IPS DF 4.7 (cell line): ENCODE measurements at regions not wholly inside any gene's neighbourhood (a gene's known extent, or its start where the extent isn't known, plus 50 kb on each side); places are given as distances from the start of the nearest gene placed in this dataset.

Experiments
- DNase-seq: peaks from one replicate; pipeline ENCODE4 v3.0.0-alpha.2; 2013; ENCODE audit warnings: low spot score; ENCODE audit errors: extremely low read depth

GRCh38 chr12:85676816-85677749 lies 159.1 kb downstream of the RASSF9 start:
- no peak for DNase-seq

GRCh38 chr12:85679296-85679695 lies 156.9 kb downstream of the RASSF9 start:
- DNase-seq, result no peak

GRCh38 chr12:85680881-85681280 lies 155.3 kb downstream of the RASSF9 start:
- DNase-seq, result no peak

GRCh38 chr12:85681333-85681732 lies 154.9 kb downstream of the RASSF9 start:
- DNase-seq, result no peak

GRCh38 chr12:85683051-85683450 lies 153.2 kb downstream of the RASSF9 start:
- no peak for DNase-seq

- DNase-seq, result no peak
Observed at GRCh38 chr12:85688837-85689236, 147.4 kb downstream of the RASSF9 start.

GRCh38 chr12:85690146-85690545 lies 146.1 kb downstream of the RASSF9 start:
- no peak for DNase-seq

GRCh38 chr12:85693093-85693665 lies 143.0 kb downstream of the RASSF9 start:
- no peak for DNase-seq

- no peak for DNase-seq
Observed at GRCh38 chr12:85695097-85695715, 141.0 kb downstream of the RASSF9 start.

GRCh38 chr12:85697003-85697402 lies 139.2 kb downstream of the RASSF9 start:
- DNase-seq, result no peak

GRCh38 chr12:85698937-85699336 lies 137.3 kb downstream of the RASSF9 start:
- DNase-seq, result no peak

- no peak for DNase-seq
Observed at GRCh38 chr12:85708775-85709174, 127.4 kb downstream of the RASSF9 start.

- DNase-seq, result no peak
Observed at GRCh38 chr12:85711735-85712390, 124.3 kb downstream of the RASSF9 start.

GRCh38 chr12:85713373-85713772 lies 122.8 kb downstream of the RASSF9 start:
- DNase-seq, result no peak

GRCh38 chr12:85714425-85714824 lies 121.8 kb downstream of the RASSF9 start:
- no peak for DNase-seq

- no peak for DNase-seq
Observed at GRCh38 chr12:85720308-85721033, 115.7 kb downstream of the RASSF9 start.

GRCh38 chr12:85725991-85726390 lies 110.2 kb downstream of the RASSF9 start:
- no peak for DNase-seq

- no peak for DNase-seq
Observed at GRCh38 chr12:85733221-85733840, 102.9 kb downstream of the RASSF9 start.

- no peak for DNase-seq
Observed at GRCh38 chr12:85733984-85734383, 102.2 kb downstream of the RASSF9 start.

GRCh38 chr12:85740186-85740585 lies 96.0 kb downstream of the RASSF9 start:
- no peak for DNase-seq

GRCh38 chr12:85741046-85741445 lies 95.2 kb downstream of the RASSF9 start:
- no peak for DNase-seq
